GM12878 (cell line): ENCODE measurements at regions not wholly inside any gene's neighbourhood (a gene's known extent, or its start where the extent isn't known, plus 50 kb on each side); places are given as distances from the start of the nearest gene placed in this dataset.

Experiments
- ATAC-seq: fragments of 200-7000 bp; cut with Tn5 transposase; 3 replicates; pipeline ENCODE4 v1.9.1; 2020; ENCODE audit warnings: mild to moderate bottlenecking, moderate library complexity
- BruUV-seq: library from RNA; stranded (reverse); fragments of 400-500 nt; replicated peaks from 2 replicates; lab custom pipeline; 2021; lab: Mats Ljungman, UMichigan
- CTCF ChIA-PET: fragments of 300-600 bp; sonication (Branson Sonifier 250); formaldehyde crosslinking; extraction: SDS; loops from one replicate; lab custom pipeline; 2021; ENCODE audit warnings: inconsistent platforms; lab: Yijun Ruan, JAX
- POLR2A ChIA-PET: fragments of 350-600 bp; formaldehyde crosslinking; extraction: SDS; loops from one replicate; lab custom pipeline; 2021; ENCODE audit warnings: inconsistent platforms; lab: Charles Lee
- RAD21 ChIA-PET: fragments of 300-600 bp; sonication (Branson Sonifier 250); formaldehyde crosslinking; loops from one replicate; lab custom pipeline; 2023; ENCODE audit warnings: antibody characterized with exemption; ENCODE audit not compliant: unreplicated experiment; lab: Charles Lee
- SMC1A ChIA-PET: fragments of 300-600 bp; sonication (Branson Sonifier 250); formaldehyde crosslinking; loops from one replicate; lab custom pipeline; 2023; ENCODE audit not compliant: unreplicated experiment, uncharacterized antibody; lab: Charles Lee
- DNase-seq: peaks from one replicate; pipeline ENCODE4 v3.0.0-alpha.2; 2011; ENCODE audit warnings: low read depth, low spot score
- FAIRE-seq: peaks from 3 replicates; lab custom pipeline; 2011; peaks lifted over from hg19 to GRCh38; lab: Jason Lieb, UNC
- H2AFZ ChIP-seq: 2 replicates; pipeline ENCODE4 v1.6.0; 2011; ENCODE audit warnings: low read depth, low read length, control low read depth; ENCODE audit not compliant: control insufficient read depth
- H3K27ac ChIP-seq: 2 replicates; pipeline ENCODE4 v1.5.1; 2011; ENCODE audit warnings: control low read depth; ENCODE audit not compliant: control insufficient read depth, insufficient read depth
- H3K27me3 ChIP-seq, 2 experiments: replicated peaks in 1 of 2; 2 replicates each; pipeline versions ENCODE4 v1.6.0 to v1.6.1; 2011; ENCODE audit warnings: low read length in 1 of 2; ENCODE audit not compliant: control insufficient read depth in 2 of 2, insufficient read depth in 2 of 2
- H3K36me3 ChIP-seq, 2 experiments: 2 replicates each; pipeline ENCODE4 v1.5.1; 2011; ENCODE audit warnings: low read length in 1 of 2; ENCODE audit not compliant: control insufficient read depth in 2 of 2, insufficient read depth in 2 of 2
- H3K4me1 ChIP-seq: 2 replicates; pipeline ENCODE4 v1.6.1; 2011; ENCODE audit warnings: mild to moderate bottlenecking, low read length, moderate library complexity, mixed read lengths; ENCODE audit not compliant: control insufficient read depth, insufficient read depth
- H3K4me2 ChIP-seq: 2 replicates; pipeline ENCODE4 v1.6.0; 2011; ENCODE audit warnings: control low read depth; ENCODE audit not compliant: control insufficient read depth, insufficient read depth
- H3K4me3 ChIP-seq: fragments of 200-600 bp; sonication (generic); 2 replicates; pipeline ENCODE4 v1.5.1; 2016
- H3K79me2 ChIP-seq: 2 replicates; pipeline ENCODE4 v1.6.0; 2011; ENCODE audit warnings: low read length; ENCODE audit not compliant: control insufficient read depth, insufficient read depth
- H3K9ac ChIP-seq: 2 replicates; pipeline ENCODE4 v1.8.0; 2011; ENCODE audit warnings: low read length, control low read depth, mixed read lengths; ENCODE audit not compliant: control insufficient read depth, insufficient read depth
- H3K9me3 ChIP-seq: replicated peaks from 3 replicates; pipeline ENCODE4 v1.5.1; 2011; ENCODE audit warnings: mild to moderate bottlenecking, low read length; ENCODE audit not compliant: control insufficient read depth, insufficient read depth
- H4K20me1 ChIP-seq: 2 replicates; pipeline ENCODE4 v1.6.0; 2011; ENCODE audit not compliant: control insufficient read depth, insufficient read depth
- BHLHE40 ChIP-seq, 2 experiments: fragments of 450-650 bp in 1 of 2; IDR thresholded peaks; 2 replicates each; pipeline ENCODE4 v1.6.1; 2011 to 2017; ENCODE audit warnings: low read depth in 2 of 2, borderline replicate concordance in 1 of 2, improper control_type of control experiment in 1 of 2, low read length in 1 of 2, mild to moderate bottlenecking in 1 of 2
- BMI1 ChIP-seq: fragments of 450-650 bp; IDR thresholded peaks from 2 replicates; pipeline ENCODE4 v1.6.1; 2016; ENCODE audit warnings: mild to moderate bottlenecking, moderate library complexity, borderline replicate concordance
- CBFB ChIP-seq: IDR thresholded peaks from 2 replicates; pipeline ENCODE4 v1.6.1; 2016; ENCODE audit warnings: antibody characterized with exemption, low read depth
- CEBPB ChIP-seq, 2 experiments: fragments of 150-350 bp in 1 of 2; IDR thresholded peaks; 2 replicates each; pipeline ENCODE4 v1.6.1; 2012 to 2014; ENCODE audit warnings: low read depth in 2 of 2, low read length in 2 of 2, borderline replicate concordance in 1 of 2, inconsistent platforms in 1 of 2
- CHD4 ChIP-seq: fragments of 200-600 bp; sonication (generic); IDR thresholded peaks from 2 replicates; pipeline ENCODE4 v1.6.1; 2016; ENCODE audit warnings: mild to moderate bottlenecking
- DPF2 ChIP-seq: fragments of 450-650 bp; IDR thresholded peaks from 2 replicates; pipeline ENCODE4 v1.6.1; 2017; ENCODE audit warnings: mild to moderate bottlenecking
- IKZF2 ChIP-seq, 2 experiments: fragments of 450-650 bp; IDR thresholded peaks; 2 replicates each; pipeline ENCODE4 v1.6.1; 2017; ENCODE audit warnings: mild to moderate bottlenecking in 2 of 2, moderate library complexity in 2 of 2
- IRF3 ChIP-seq: fragments of 450-650 bp; IDR thresholded peaks from 2 replicates; pipeline ENCODE4 v1.6.1; 2014; ENCODE audit warnings: mild to moderate bottlenecking
- IRF4 ChIP-seq: IDR thresholded peaks from 2 replicates; pipeline ENCODE4 v1.6.1; 2011; ENCODE audit warnings: low read depth, low read length
- MXI1 ChIP-seq: fragments of 150-350 bp; IDR thresholded peaks from 2 replicates; pipeline ENCODE4 v1.6.1; 2011; ENCODE audit warnings: low read depth, mild to moderate bottlenecking, inconsistent platforms, low read length, improper control_type of control experiment
- PBX3 ChIP-seq: IDR thresholded peaks from 2 replicates; pipeline ENCODE4 v1.6.1; 2011; ENCODE audit warnings: mild to moderate bottlenecking, low read depth, low read length, moderate library complexity; ENCODE audit not compliant: insufficient replicate concordance
- PML ChIP-seq: IDR thresholded peaks from 2 replicates; pipeline ENCODE4 v1.6.1; 2012; ENCODE audit warnings: low read length, inconsistent platforms
- RCOR1 ChIP-seq: conservative IDR thresholded peaks from 2 replicates; pipeline ENCODE4 v1.6.1; 2012; ENCODE audit warnings: low read depth, low read length, improper control_type of control experiment
- SMC3 ChIP-seq: IDR thresholded peaks from 2 replicates; pipeline ENCODE4 v1.6.1; 2011; ENCODE audit warnings: low read length, improper control_type of control experiment, borderline replicate concordance
- SUZ12 ChIP-seq: fragments of 200-600 bp; sonication (generic); IDR thresholded peaks from one replicate; pipeline ENCODE4 v1.6.1; 2018; ENCODE audit warnings: antibody characterized with exemption, mild to moderate bottlenecking; ENCODE audit not compliant: unreplicated experiment
- USF1 ChIP-seq: IDR thresholded peaks from 2 replicates; pipeline ENCODE4 v1.6.1; 2011; ENCODE audit warnings: borderline replicate concordance, low read depth, mild to moderate bottlenecking, moderate library complexity, mixed read lengths, low read length; ENCODE audit not compliant: insufficient read depth; ENCODE audit errors: extremely low read length
- YY1 ChIP-seq: IDR thresholded peaks from 2 replicates; pipeline ENCODE4 v1.6.1; 2011; ENCODE audit warnings: low read depth, mild to moderate bottlenecking, low read length
- ZBTB11 ChIP-seq: fragments of 450-650 bp; formaldehyde crosslinking; IDR thresholded peaks from 2 replicates; pipeline ENCODE4 v1.5.0; 2022; ENCODE audit warnings: mild to moderate bottlenecking, missing genetic modification characterization
- ZNF384 ChIP-seq: IDR thresholded peaks from 2 replicates; pipeline ENCODE4 v1.6.1; 2012; ENCODE audit warnings: low read depth, mild to moderate bottlenecking, low read length, improper control_type of control experiment, borderline replicate concordance
- WGBS: methylation state at CpG from one replicate; pipeline ENCODE4 v1.1.6; 2016; ENCODE audit warnings: low lambda C conversion rate; ENCODE audit not compliant: insufficient replicate concordance, insufficient coverage; ENCODE audit errors: missing lambda C conversion rate; 5-methylcytosine and 5-hydroxymethylcytosine counted together
- in situ Hi-C: fragments of 300-500 bp; cut with MboI; formaldehyde crosslinking; loops from 9 replicates; pipeline ENCODE4 v1.14.3; 2018; ENCODE audit warnings: mixed read lengths
- intact Hi-C: fragments of 100-400 bp; cut with micrococcal nuclease; formaldehyde crosslinking; loops from one replicate; pipeline ENCODE4 v1.14.2; 2022; ENCODE audit not compliant: unreplicated experiment

- TF ChIP-seq BMI1 (no peak), PBX3 (no peak), IKZF2 (IDR thresholded peaks at IDR 0.05) (no peak), BHLHE40 (IDR thresholded peaks at IDR 0.05; ENCODE audit: borderline replicate concordance in 1 of 2, low read depth in 2 of 2, low read length in 1 of 2) (no peak), CHD4 (no peak), ZNF384 (no peak), ZBTB11 (CRISPR knock-in tag) (no peak)
These were observed 105.0 kb downstream of the ACKR3 start (continued) for GRCh38 chr2:236674646-236675045.

- no TSS peak for BruUV-seq
- intact Hi-C loops: no loop called here
- FAIRE-seq: no peak
- Histone ChIP-seq H3K27me3 (peaks cover 0 to 1% of the 10 kb centered on the region in 2 experiments; a peak in 2 of 4 replicates), H4K20me1 (no peaks in the 10 kb centered on the region), H3K36me3 (no peaks in the 10 kb centered on the region), H3K9ac (no peak overlapping the region), H3K9me3 (no peaks in the 10 kb centered on the region), H3K79me2 (no peaks in the 10 kb centered on the region), H2AFZ (no peak overlapping the region), H3K4me1 (no peaks in the 10 kb centered on the region), H3K27ac (no peak overlapping the region), H3K4me2 (no peak overlapping the region), H3K4me3 (no peak overlapping the region)
- POLR2A ChIA-PET: no interaction called here
- RAD21 ChIA-PET: no interaction called here
- WGBS: 4% methylated on average over 4 of the region's 4 CpGs
- in situ Hi-C loops: no loop called here
- CTCF ChIA-PET: no interaction called here
- DNase-seq: no peak
- no peak for ATAC-seq
- SMC1A ChIA-PET: no interaction called here
- no peak for TF ChIP-seq MXI1
- no peak for TF ChIP-seq USF1
- TF ChIP-seq PML: no peak
- TF ChIP-seq IRF3: no peak
- no peak for TF ChIP-seq SMC3
- no peak for TF ChIP-seq SUZ12
- TF ChIP-seq CEBPB (IDR thresholded peaks at IDR 0.05; ENCODE audit: borderline replicate concordance in 1 of 2, low read depth in 2 of 2, low read length in 2 of 2): no peak
- no peak for TF ChIP-seq IRF4
- no peak for TF ChIP-seq YY1
- TF ChIP-seq RCOR1: no peak
- TF ChIP-seq CBFB: no peak
- TF ChIP-seq DPF2: no peak
These were observed 105.4 kb downstream of the ACKR3 start for GRCh38 chr2:236675051-236675450.
